ENCODE measurements at regions not wholly inside any gene's neighbourhood (a gene's known extent, or its start where the extent isn't known, plus 50 kb on each side); places are given as distances from the start of the nearest gene placed in this dataset.
"Not testable (repeated sequence)": the region's sequence is repeated elsewhere in the genome, so short reads cannot be mapped to it uniquely, and the experiment has no call there.

DNA sequence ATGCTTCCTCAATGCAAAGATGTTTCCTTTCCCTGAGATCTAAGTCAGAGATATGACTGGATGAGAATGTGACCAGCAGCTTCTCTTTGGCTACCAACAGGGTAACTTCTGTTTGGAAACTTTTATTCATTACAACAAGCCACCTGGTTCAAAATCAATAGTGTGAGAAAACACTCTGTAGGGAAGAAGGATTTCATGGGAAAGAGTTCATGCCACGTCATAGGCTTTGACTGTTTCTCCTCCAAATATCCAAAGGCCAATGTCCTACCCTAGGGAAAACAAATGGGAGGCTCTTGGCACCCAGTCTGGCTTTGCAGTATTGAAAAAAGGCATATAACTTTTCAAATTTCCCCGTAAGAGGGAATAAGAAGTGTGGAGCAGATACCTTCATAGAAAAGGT, 245.5 kb downstream of the FNDC1 start:
- intact Hi-C loops (cut with DNase I; ENCODE audit: low total_unique reads) (no loop called here), in situ Hi-C loops (cut with MboI; ENCODE audit: low pct_ligation_motif_present in 1 of 4, low pct_unique_long_range_greater_than_20kb in 1 of 4, low sequenced_read_pairs in 3 of 4) (no loop called here)
- WGBS, 2 donors (ENCODE audit: low coverage in 1 of 2): 70 to 75% methylated on average over 2 of the region's 2 CpGs
- TF ChIP-seq POLR2AphosphoS5 (IDR thresholded peaks at IDR 0.05): no peak
- TF ChIP-seq EP300 (IDR thresholded peaks at IDR 0.05; ENCODE audit: low read depth): no peak
- TF ChIP-seq POLR2A (IDR thresholded peaks at IDR 0.05): no peak
- TF ChIP-seq, protein P1, sequence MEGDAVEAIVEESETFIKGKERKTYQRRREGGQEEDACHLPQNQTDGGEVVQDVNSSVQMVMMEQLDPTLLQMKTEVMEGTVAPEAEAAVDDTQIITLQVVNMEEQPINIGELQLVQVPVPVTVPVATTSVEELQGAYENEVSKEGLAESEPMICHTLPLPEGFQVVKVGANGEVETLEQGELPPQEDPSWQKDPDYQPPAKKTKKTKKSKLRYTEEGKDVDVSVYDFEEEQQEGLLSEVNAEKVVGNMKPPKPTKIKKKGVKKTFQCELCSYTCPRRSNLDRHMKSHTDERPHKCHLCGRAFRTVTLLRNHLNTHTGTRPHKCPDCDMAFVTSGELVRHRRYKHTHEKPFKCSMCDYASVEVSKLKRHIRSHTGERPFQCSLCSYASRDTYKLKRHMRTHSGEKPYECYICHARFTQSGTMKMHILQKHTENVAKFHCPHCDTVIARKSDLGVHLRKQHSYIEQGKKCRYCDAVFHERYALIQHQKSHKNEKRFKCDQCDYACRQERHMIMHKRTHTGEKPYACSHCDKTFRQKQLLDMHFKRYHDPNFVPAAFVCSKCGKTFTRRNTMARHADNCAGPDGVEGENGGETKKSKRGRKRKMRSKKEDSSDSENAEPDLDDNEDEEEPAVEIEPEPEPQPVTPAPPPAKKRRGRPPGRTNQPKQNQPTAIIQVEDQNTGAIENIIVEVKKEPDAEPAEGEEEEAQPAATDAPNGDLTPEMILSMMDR (IDR thresholded peaks at IDR 0.05): no peak
- peaks cover 12 to 14% of the 10 kb centered on the region in 2 donors for H3K9me3 ChIP-seq
- H3K4me3 ChIP-seq: no peak overlapping the region
- H3K4me1 ChIP-seq: no peaks in the 10 kb centered on the region
- no peaks in the 10 kb centered on the region for H3K36me3 ChIP-seq
- no peaks in the 10 kb centered on the region for H3K27me3 ChIP-seq
- no peak overlapping the region for H3K27ac ChIP-seq
- DNase-seq: no peak

DNA sequence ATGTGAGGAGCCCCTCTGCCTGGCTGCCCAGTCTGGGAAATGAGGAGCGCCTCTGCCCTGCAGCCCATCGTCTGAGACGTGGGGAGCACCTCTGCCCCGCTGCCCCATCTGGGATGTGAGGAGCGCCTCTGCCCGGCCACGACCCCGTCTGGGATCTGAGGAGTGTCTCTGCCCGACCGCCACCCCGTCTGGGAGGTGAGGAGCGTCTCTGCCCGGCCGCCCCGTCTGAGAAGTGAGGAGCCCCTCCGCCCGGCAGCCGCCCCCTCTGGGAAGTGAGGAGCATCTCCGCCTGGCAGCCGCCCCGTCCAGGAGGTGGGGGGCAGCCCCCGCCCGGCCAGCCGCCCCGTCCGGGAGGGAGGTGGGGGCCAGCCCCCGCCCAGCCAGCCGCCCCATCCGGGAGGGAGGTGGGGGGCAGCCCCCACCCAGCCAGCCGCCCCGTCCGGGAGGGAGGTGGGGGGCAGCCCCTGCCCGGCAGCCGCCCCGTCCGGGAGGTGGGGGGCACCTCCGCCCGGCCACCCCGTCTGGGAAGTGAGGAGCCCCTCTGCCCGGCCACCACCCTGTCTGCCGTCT, 238.1 kb downstream of the FNDC1 start:
- intact Hi-C loops (cut with DNase I; ENCODE audit: low total_unique reads); H3K36me3 ChIP-seq; H3K27ac ChIP-seq; H3K27me3 ChIP-seq; H3K4me1 ChIP-seq; H3K4me3 ChIP-seq; in situ Hi-C loops (cut with MboI; ENCODE audit: low pct_ligation_motif_present in 1 of 4, low pct_unique_long_range_greater_than_20kb in 1 of 4, low sequenced_read_pairs in 3 of 4); DNase-seq; H3K9me3 ChIP-seq: not testable (repeated sequence)
- WGBS, 2 donors (ENCODE audit: low coverage in 1 of 2): 94% methylated on average over 13 of the region's 41 CpGs; no CpG with 5 or more reads in 1 of the 2 donors

DNA sequence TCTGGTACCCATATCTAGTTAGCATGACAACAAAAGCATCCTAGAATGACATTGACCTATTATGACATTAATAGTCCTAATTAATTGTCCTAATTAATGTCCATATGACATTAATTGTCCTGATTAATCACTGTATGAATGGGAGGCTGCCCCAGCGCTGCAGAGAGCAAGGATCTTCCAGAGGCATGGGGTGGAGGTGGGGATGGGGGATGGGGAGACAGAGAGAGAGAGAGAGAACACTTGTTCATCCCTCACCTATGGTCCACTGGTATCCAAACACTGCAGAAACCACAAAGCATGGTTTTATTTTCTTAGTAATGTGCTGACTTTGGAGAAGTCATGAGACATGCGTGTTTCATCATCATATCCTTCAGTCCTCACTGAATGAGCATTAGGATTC, 235.1 kb downstream of the FNDC1 start:
- TF ChIP-seq, protein P1 (IDR thresholded peaks at IDR 0.05): no peak
- TF ChIP-seq EP300 (IDR thresholded peaks at IDR 0.05; ENCODE audit: low read depth) (no peak), POLR2AphosphoS5 (IDR thresholded peaks at IDR 0.05) (no peak), POLR2A (IDR thresholded peaks at IDR 0.05) (no peak)
- H3K4me1 ChIP-seq: no peaks in the 10 kb centered on the region
- no peaks in the 10 kb centered on the region for H3K27me3 ChIP-seq
- DNase-seq: no peak
- 81% methylated on average over 2 of the region's 2 CpGs; no CpG with 5 or more reads in 1 of the 2 donors for WGBS, 2 donors (ENCODE audit: low coverage in 1 of 2)
- H3K27ac ChIP-seq: no peak overlapping the region
- in situ Hi-C loops (cut with MboI; ENCODE audit: low pct_ligation_motif_present in 1 of 4, low pct_unique_long_range_greater_than_20kb in 1 of 4, low sequenced_read_pairs in 3 of 4): no loop called here
- no peak overlapping the region for H3K4me3 ChIP-seq
- intact Hi-C loops (cut with DNase I; ENCODE audit: low total_unique reads): no loop called here
- H3K9me3 ChIP-seq: no peaks in the 10 kb centered on the region
- H3K36me3 ChIP-seq: no peaks in the 10 kb centered on the region

DNA sequence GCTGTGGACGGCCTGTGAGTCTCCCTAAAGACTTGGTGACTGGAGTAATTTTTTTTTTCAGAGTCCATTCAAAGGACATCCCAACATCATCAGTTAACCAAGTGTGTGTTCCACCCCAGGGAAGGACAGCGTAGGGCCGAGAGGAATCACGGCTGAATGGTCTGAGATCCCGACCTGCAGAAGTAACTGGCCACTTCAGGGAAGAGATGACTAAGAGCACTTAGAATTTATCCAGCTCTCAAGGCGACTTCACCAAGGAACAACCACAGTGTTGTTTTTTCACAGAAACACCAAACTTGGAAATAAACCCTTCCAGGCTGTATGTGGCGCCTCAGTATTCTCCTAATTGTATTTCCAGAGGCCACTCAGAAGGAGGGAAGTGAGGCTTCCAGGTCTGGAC, 231.6 kb downstream of the FNDC1 start:
- no peak for DNase-seq
- Histone ChIP-seq H3K27me3 (no peaks in the 10 kb centered on the region), H3K9me3 (no peaks in the 10 kb centered on the region), H3K4me1 (no peaks in the 10 kb centered on the region), H3K27ac (no peak overlapping the region), H3K36me3 (no peaks in the 10 kb centered on the region), H3K4me3 (no peak overlapping the region)
- in situ Hi-C loops (cut with MboI; ENCODE audit: low pct_ligation_motif_present in 1 of 4, low pct_unique_long_range_greater_than_20kb in 1 of 4, low sequenced_read_pairs in 3 of 4): no loop called here
- 75% methylated on average over 4 to 7 of the region's 7 CpGs for WGBS, 2 donors (ENCODE audit: low coverage in 1 of 2)
- TF ChIP-seq EP300 (IDR thresholded peaks at IDR 0.05; ENCODE audit: low read depth): no peak
- no peak for TF ChIP-seq POLR2AphosphoS5 (IDR thresholded peaks at IDR 0.05)
- no peak for TF ChIP-seq POLR2A (IDR thresholded peaks at IDR 0.05)
- TF ChIP-seq, protein P1 (IDR thresholded peaks at IDR 0.05): no peak
- intact Hi-C loops (cut with DNase I; ENCODE audit: low total_unique reads): no loop called here

DNA sequence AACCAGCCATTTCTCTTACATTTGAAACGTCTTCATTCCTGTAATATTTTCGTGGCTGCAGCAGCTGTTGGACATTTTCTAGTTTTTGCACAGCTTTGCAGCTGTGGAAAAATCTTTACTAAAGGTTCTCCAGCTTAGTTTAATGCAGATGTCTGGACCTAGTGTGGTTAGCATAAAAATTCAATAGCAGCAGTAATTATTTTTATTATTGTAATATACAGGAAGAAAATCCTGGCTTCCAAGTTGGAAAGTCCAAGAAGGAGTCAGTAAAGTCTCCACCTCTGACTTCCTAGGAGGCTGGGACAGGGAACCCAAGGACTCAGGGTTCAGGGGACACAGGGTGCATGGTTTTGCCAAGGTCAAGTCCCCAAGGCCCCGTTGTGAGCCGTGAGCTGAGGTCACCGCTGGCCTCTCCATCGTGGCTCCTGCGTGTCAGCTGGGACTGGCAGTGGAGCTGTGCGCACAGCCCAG, 230.6 kb downstream of the FNDC1 start:
- DNase-seq: no peak
- intact Hi-C loops (cut with DNase I; ENCODE audit: low total_unique reads): no loop called here
- Histone ChIP-seq H3K27me3 (no peaks in the 10 kb centered on the region), H3K4me1 (no peaks in the 10 kb centered on the region), H3K4me3 (no peak overlapping the region), H3K27ac (no peak overlapping the region), H3K9me3 (no peaks in the 10 kb centered on the region), H3K36me3 (no peaks in the 10 kb centered on the region)
- in situ Hi-C loops (cut with MboI; ENCODE audit: low pct_ligation_motif_present in 1 of 4, low pct_unique_long_range_greater_than_20kb in 1 of 4, low sequenced_read_pairs in 3 of 4): no loop called here
- 31 to 63% methylated on average over 2 to 8 of the region's 8 CpGs for WGBS, 2 donors (ENCODE audit: low coverage in 1 of 2)
- TF ChIP-seq EP300 (IDR thresholded peaks at IDR 0.05; ENCODE audit: low read depth) (no peak), POLR2AphosphoS5 (IDR thresholded peaks at IDR 0.05) (no peak), POLR2A (IDR thresholded peaks at IDR 0.05) (no peak)
- TF ChIP-seq, protein P1 (IDR thresholded peaks at IDR 0.05): no peak

Data from transverse colon (tissue), 4 donors.